Endodermal cell (in vitro differentiated cells): ENCODE measurements at regions not wholly inside any gene's neighbourhood (a gene's known extent, or its start where the extent isn't known, plus 50 kb on each side); places are given as distances from the start of the nearest gene placed in this dataset.

ENCODE experiments used
- DNase-seq: peaks from one replicate; pipeline ENCODE4 v3.0.0-alpha.2; 2017
- H3K27ac ChIP-seq: 2 replicates; pipeline ENCODE4 v1.5.1; 2013; ENCODE audit warnings: mild to moderate bottlenecking, low read depth, low read length, moderate library complexity
- H3K27me3 ChIP-seq: 2 replicates; pipeline ENCODE4 v1.6.1; 2013; ENCODE audit warnings: mild to moderate bottlenecking, low read length, moderate library complexity; ENCODE audit not compliant: insufficient read depth, control insufficient read depth, poor library complexity, severe bottlenecking
- H3K36me3 ChIP-seq: 2 replicates; pipeline ENCODE4 v1.7.0; 2013; ENCODE audit warnings: mild to moderate bottlenecking, low read length, moderate library complexity; ENCODE audit not compliant: control insufficient read depth, insufficient read depth
- H3K4me1 ChIP-seq: one replicate; pipeline ENCODE4 v1.7.0; 2013; ENCODE audit warnings: low read length; ENCODE audit not compliant: control insufficient read depth, insufficient read depth
- H3K4me3 ChIP-seq: 2 replicates; pipeline ENCODE4 v1.5.1; 2013; ENCODE audit warnings: mild to moderate bottlenecking, low read length, moderate library complexity
- H3K9ac ChIP-seq: 2 replicates; pipeline ENCODE4 v1.6.1; 2013; ENCODE audit warnings: mild to moderate bottlenecking, low read length, moderate library complexity; ENCODE audit not compliant: poor library complexity, severe bottlenecking; ENCODE audit errors: extremely low read depth
- H3K9me3 ChIP-seq: 2 replicates; pipeline ENCODE4 v1.6.1; 2013; ENCODE audit warnings: mild to moderate bottlenecking, low read length, moderate library complexity; ENCODE audit not compliant: control insufficient read depth
- H3K27ac Mint-ChIP-seq: 2 replicates; pipeline ENCODE4 v1.8.0; 2020; ENCODE audit warnings: mixed read lengths
- H3K27me3 Mint-ChIP-seq: 2 replicates; pipeline ENCODE4 v1.8.0; 2021; ENCODE audit warnings: mild to moderate bottlenecking, mixed read lengths; ENCODE audit not compliant: insufficient read depth
- H3K36me3 Mint-ChIP-seq: 2 replicates; pipeline ENCODE4 v1.8.0; 2020; ENCODE audit warnings: low read depth, mixed read lengths
- H3K4me1 Mint-ChIP-seq: 2 replicates; pipeline ENCODE4 v1.8.0; 2020; ENCODE audit warnings: mixed read lengths
- H3K4me3 Mint-ChIP-seq: 2 replicates; pipeline ENCODE4 v1.8.0; 2020; ENCODE audit warnings: mild to moderate bottlenecking, moderate library complexity, mixed read lengths
- H3K9me3 Mint-ChIP-seq: 2 replicates; pipeline ENCODE4 v1.8.0; 2020; ENCODE audit warnings: mild to moderate bottlenecking, mixed read lengths
- WGBS, 2 experiments: methylation state at CpG; one replicate each; pipeline versions ENCODE4 v1.1.5 to v1.1.7; 2013; ENCODE audit warnings: missing lambda C conversion rate in 2 of 2, mixed read lengths in 1 of 2; ENCODE audit not compliant: insufficient coverage in 1 of 2, insufficient read length in 1 of 2; 5-methylcytosine and 5-hydroxymethylcytosine counted together
- TF ChIP-seq, protein P1 (sequence below): fragments of 200-600 bp; sonication (generic); conservative IDR thresholded peaks from 2 replicates; pipeline ENCODE4 v1.5.0; 2021; ENCODE audit warnings: antibody characterized with exemption, mild to moderate bottlenecking

DNA sequence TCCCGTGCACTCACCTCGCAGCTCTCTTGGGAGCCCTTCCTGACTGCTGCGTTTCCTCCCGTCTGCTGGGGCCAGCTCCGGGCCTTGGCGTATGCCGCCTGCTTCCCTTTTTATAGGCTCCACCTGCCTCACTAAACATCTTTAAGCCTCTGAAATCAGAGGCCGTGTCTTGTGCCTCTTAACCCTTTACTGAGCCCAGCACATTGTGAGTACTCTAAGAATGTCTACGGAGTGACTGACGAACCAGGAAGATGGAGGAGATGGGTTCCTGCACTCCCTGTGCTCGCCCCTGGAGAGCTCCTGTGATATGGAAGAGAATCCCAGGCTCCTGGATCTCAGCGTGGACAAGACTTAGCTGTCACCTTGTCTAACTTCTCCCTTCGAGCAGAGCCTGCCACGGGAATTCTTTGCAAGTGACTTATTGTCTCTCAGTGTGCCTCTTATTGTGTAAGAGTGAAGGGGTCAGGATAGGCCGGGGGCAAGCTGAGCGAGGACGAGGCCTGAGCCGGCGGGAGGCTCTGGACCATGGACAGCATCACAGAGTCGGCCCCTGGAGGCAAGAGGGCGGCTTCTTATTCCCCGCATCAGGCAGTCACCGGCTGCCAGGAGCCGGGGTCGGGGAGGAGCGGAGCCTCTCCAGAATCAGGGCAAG lies 70.9 kb upstream of the CCDC167 start:
- Mint-ChIP-seq H3K4me1 (peaks cover 8% of the 10 kb centered on the region), H3K27ac (no peak overlapping the region), H3K27me3 (peaks cover 8% of the 10 kb centered on the region), H3K36me3 (no peaks in the 10 kb centered on the region), H3K4me3 (no peak overlapping the region), H3K9me3 (no peaks in the 10 kb centered on the region)
- Histone ChIP-seq H3K4me1 (peaks cover 5% of the 10 kb centered on the region), H3K9ac (no peak overlapping the region), H3K27ac (peak overlapping the region; percentile 64), H3K4me3 (no peak overlapping the region), H3K9me3 (no peaks in the 10 kb centered on the region), H3K36me3 (no peaks in the 10 kb centered on the region), H3K27me3 (no peaks in the 10 kb centered on the region)
- no peak for DNase-seq
- WGBS, 2 experiments = 64 to 70% methylated on average over 20 to 26 of the region's 26 CpGs
- TF ChIP-seq, protein P1, sequence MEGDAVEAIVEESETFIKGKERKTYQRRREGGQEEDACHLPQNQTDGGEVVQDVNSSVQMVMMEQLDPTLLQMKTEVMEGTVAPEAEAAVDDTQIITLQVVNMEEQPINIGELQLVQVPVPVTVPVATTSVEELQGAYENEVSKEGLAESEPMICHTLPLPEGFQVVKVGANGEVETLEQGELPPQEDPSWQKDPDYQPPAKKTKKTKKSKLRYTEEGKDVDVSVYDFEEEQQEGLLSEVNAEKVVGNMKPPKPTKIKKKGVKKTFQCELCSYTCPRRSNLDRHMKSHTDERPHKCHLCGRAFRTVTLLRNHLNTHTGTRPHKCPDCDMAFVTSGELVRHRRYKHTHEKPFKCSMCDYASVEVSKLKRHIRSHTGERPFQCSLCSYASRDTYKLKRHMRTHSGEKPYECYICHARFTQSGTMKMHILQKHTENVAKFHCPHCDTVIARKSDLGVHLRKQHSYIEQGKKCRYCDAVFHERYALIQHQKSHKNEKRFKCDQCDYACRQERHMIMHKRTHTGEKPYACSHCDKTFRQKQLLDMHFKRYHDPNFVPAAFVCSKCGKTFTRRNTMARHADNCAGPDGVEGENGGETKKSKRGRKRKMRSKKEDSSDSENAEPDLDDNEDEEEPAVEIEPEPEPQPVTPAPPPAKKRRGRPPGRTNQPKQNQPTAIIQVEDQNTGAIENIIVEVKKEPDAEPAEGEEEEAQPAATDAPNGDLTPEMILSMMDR = no peak

DNA sequence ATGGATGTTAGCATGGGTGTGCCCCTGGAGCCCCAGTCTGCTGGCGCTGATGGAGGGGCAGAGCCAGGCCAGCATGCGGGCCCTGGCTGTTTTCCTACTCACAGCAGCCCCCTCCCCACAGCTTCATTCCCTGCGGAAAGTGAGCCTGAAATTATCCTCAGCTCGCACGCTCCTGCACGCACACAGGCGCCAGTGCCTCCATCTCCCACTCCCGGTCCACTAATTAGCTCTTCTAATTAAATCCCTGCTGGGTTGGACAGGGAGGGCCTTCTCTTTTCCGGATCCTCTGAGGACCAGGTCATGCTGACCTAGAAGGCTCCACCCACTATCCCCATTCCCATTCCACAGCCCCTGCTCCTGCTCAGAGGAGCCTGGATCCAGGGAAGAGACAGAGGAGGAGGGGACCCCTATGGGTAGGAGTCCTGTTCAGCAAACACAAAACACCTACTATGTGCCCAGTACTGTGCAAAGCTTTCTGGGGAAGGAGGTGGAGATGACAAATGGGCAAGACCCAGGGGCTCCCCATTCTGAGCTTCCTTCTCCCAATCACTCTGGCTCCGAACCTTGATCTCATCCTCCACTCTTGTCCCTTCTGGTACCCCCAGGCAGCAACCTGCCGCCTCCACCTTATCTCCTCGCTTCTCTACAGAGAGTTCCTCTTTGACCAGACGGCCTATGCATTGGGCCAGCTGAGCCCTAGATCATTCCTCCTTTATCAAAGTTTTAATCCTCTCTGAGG lies 70.2 kb upstream of the CCDC167 start:
- TF ChIP-seq, protein P1 = no peak
- peaks cover 5% of the 10 kb centered on the region for H3K4me1 ChIP-seq
- H3K27ac ChIP-seq = peak overlapping the region; percentile 64
- no peak overlapping the region for H3K27ac Mint-ChIP-seq
- WGBS, 2 experiments = 80 to 92% methylated on average over 12 to 13 of the region's 13 CpGs
- H3K36me3 ChIP-seq = no peaks in the 10 kb centered on the region
- H3K9me3 Mint-ChIP-seq = no peaks in the 10 kb centered on the region
- no peaks in the 10 kb centered on the region for H3K36me3 Mint-ChIP-seq
- H3K27me3 ChIP-seq = no peaks in the 10 kb centered on the region
- H3K4me3 Mint-ChIP-seq = no peak overlapping the region
- no peak overlapping the region for H3K4me3 ChIP-seq
- H3K4me1 Mint-ChIP-seq = peaks cover 14% of the 10 kb centered on the region
- no peak overlapping the region for H3K9ac ChIP-seq
- peaks cover 8% of the 10 kb centered on the region for H3K27me3 Mint-ChIP-seq
- H3K9me3 ChIP-seq = no peaks in the 10 kb centered on the region
- DNase-seq = no peak

DNA sequence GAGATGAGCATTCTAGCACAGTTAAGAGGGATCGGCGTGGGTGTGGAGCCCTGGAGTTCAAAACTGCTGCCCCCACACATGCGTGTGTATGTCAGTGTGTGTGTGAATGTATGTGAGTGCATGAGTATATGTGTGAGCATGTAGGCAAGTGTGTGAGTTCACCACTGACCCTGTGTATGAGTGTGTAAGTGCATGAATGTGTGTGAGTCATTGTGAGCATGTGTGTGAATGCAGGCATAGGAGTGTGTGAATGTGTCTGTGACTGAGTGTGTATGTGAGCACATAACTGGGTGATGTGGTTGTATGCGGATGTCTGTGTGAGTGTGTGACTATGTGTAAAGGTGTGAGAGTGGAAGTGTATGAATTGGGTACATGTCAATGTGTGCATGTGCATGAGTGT lies 69.6 kb upstream of the CCDC167 start:
- H3K27ac ChIP-seq = no peak overlapping the region
- no peak overlapping the region for H3K4me3 Mint-ChIP-seq
- no peaks in the 10 kb centered on the region for H3K36me3 ChIP-seq
- no peaks in the 10 kb centered on the region for H3K9me3 ChIP-seq
- no peaks in the 10 kb centered on the region for H3K27me3 ChIP-seq
- peaks cover 10% of the 10 kb centered on the region for H3K4me1 ChIP-seq
- 97 to 100% methylated on average over 1 to 4 of the region's 4 CpGs for WGBS, 2 experiments
- no peak for DNase-seq
- TF ChIP-seq, protein P1 = no peak
- H3K36me3 Mint-ChIP-seq = no peaks in the 10 kb centered on the region
- peaks cover 9% of the 10 kb centered on the region for H3K27me3 Mint-ChIP-seq
- H3K9me3 Mint-ChIP-seq = no peaks in the 10 kb centered on the region
- no peak overlapping the region for H3K27ac Mint-ChIP-seq
- H3K4me3 ChIP-seq = no peak overlapping the region
- peaks cover 19% of the 10 kb centered on the region for H3K4me1 Mint-ChIP-seq
- no peak overlapping the region for H3K9ac ChIP-seq
